ENCODE measurements at regions not wholly inside any gene's neighbourhood (a gene's known extent, or its start where the extent isn't known, plus 50 kb on each side); places are given as distances from the start of the nearest gene placed in this dataset.

DNA sequence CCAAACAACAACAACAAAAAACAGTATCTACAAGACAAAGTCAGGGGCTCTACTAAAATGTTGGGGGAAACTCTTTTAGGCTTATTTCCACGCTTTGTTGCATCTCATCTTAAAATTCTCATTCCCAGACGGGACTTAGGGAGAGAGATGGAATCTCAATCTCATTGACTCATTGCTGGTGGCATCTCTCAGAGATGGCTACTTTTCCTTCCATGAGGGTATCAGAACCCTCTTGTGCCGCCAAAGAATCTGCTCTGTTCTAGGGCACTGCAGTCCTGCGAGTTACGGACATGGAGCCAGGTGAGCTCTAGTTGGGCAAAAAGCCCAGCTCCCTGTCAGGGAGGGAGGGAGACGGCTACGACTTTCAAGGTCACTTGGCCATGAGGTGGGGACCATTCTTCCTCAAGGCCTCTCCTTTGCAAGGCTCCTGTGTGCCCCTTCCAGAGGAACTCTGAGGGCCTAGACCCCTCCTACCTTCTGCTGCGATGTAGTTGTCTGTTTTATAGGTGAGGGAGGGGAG is 68.0 kb downstream of the MYCN start:
- H3K36me3 Mint-ChIP-seq (ENCODE audit: unreplicated experiment) = no peaks in the 10 kb centered on the region
- no peaks in the 10 kb centered on the region for H3K27me3 Mint-ChIP-seq (ENCODE audit: unreplicated experiment)
- no peak for DNase-seq (ENCODE audit: extremely low spot score, unreplicated experiment)
- H3K4me1 Mint-ChIP-seq (ENCODE audit: unreplicated experiment) = no peaks in the 10 kb centered on the region
- H3K9me3 Mint-ChIP-seq (ENCODE audit: unreplicated experiment) = peaks cover 5% of the 10 kb centered on the region
- TF ChIP-seq, protein P1, sequence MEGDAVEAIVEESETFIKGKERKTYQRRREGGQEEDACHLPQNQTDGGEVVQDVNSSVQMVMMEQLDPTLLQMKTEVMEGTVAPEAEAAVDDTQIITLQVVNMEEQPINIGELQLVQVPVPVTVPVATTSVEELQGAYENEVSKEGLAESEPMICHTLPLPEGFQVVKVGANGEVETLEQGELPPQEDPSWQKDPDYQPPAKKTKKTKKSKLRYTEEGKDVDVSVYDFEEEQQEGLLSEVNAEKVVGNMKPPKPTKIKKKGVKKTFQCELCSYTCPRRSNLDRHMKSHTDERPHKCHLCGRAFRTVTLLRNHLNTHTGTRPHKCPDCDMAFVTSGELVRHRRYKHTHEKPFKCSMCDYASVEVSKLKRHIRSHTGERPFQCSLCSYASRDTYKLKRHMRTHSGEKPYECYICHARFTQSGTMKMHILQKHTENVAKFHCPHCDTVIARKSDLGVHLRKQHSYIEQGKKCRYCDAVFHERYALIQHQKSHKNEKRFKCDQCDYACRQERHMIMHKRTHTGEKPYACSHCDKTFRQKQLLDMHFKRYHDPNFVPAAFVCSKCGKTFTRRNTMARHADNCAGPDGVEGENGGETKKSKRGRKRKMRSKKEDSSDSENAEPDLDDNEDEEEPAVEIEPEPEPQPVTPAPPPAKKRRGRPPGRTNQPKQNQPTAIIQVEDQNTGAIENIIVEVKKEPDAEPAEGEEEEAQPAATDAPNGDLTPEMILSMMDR (IDR thresholded peaks at IDR 0.05) = no peak
- no peak overlapping the region for H3K27ac Mint-ChIP-seq (ENCODE audit: unreplicated experiment)
- no peak overlapping the region for H3K4me3 Mint-ChIP-seq (ENCODE audit: unreplicated experiment)

DNA sequence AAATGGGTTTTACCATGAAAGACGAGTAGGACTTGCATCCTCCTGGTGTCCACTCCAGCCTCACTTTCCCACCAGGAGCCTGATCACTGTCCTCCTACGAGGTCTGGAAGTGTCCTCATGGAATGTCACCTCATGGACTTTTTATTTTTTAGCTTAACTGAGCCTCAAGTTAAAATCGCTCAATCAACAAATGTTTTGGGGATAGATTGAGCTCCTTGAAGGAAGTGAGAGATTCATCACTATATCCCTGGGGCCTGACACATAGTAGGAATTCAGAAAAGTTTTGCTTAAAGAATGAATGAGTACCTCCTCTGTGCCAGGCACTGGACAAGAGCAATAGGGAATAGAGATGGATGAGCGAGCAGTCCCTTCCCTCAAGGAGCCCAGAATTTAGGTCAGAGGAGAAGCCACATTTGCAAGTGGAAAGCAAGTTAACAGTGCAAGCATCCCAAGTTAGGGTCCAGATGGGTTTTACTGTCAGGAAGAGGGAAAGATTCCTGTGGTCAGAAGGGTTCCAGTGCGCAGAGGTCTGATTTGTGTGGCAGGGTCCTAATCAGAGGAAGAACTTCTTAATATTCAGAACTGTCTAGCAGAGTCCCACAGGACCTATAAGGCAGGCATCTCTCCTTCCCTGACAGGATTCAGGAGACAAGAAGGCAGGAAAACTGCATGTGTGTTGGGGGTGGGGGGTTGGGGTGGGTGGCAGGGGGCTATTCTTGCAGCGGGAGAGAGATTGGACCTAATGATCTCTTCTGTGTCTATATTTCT is 67.0 kb downstream of the MYCN start:
- H3K4me3 Mint-ChIP-seq (ENCODE audit: unreplicated experiment) = no peak overlapping the region
- no peaks in the 10 kb centered on the region for H3K4me1 Mint-ChIP-seq (ENCODE audit: unreplicated experiment)
- H3K36me3 Mint-ChIP-seq (ENCODE audit: unreplicated experiment) = no peaks in the 10 kb centered on the region
- no peak for DNase-seq (ENCODE audit: extremely low spot score, unreplicated experiment)
- H3K27me3 Mint-ChIP-seq (ENCODE audit: unreplicated experiment) = no peaks in the 10 kb centered on the region
- peaks cover 10% of the 10 kb centered on the region for H3K9me3 Mint-ChIP-seq (ENCODE audit: unreplicated experiment)
- TF ChIP-seq, protein P1 (IDR thresholded peaks at IDR 0.05) = no peak
- H3K27ac Mint-ChIP-seq (ENCODE audit: unreplicated experiment) = no peak overlapping the region

DNA sequence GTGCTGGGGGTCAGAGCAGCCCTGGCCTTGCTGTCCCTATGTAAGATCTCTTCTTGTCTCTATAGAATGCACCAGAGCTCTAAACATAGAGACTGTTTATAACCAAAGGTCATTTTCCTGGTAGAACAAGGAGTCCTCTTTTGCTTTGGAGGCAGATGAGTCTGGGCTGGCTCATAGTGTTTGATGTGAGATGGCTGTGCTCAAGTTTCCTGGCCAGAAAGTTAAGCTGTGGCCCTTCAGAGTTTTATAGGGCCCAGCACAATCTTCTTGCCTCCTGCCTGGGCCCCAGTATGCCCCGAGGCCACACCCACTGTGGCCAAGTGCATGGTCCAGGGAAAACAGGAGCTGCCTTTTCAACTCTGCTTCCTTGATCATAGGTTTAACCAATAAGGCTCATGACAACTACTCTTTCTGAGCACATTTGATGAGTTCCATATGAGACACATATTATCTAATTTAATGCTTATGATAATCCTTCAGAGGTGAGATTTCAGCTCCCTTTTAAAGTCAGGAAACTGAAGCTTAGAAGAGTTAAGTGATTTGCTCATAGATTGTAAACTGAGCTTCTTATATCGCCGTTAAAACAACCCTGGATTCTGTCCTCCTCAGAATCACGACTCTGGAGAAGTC is 66.3 kb downstream of the MYCN start:
- Mint-ChIP-seq H3K27ac (ENCODE audit: unreplicated experiment) (no peak overlapping the region), H3K9me3 (ENCODE audit: unreplicated experiment) (peaks cover 10% of the 10 kb centered on the region), H3K36me3 (ENCODE audit: unreplicated experiment) (no peaks in the 10 kb centered on the region), H3K4me3 (ENCODE audit: unreplicated experiment) (no peak overlapping the region), H3K27me3 (ENCODE audit: unreplicated experiment) (no peaks in the 10 kb centered on the region), H3K4me1 (ENCODE audit: unreplicated experiment) (no peaks in the 10 kb centered on the region)
- TF ChIP-seq, protein P1 (IDR thresholded peaks at IDR 0.05) = no peak
- no peak for DNase-seq (ENCODE audit: extremely low spot score, unreplicated experiment)

DNA sequence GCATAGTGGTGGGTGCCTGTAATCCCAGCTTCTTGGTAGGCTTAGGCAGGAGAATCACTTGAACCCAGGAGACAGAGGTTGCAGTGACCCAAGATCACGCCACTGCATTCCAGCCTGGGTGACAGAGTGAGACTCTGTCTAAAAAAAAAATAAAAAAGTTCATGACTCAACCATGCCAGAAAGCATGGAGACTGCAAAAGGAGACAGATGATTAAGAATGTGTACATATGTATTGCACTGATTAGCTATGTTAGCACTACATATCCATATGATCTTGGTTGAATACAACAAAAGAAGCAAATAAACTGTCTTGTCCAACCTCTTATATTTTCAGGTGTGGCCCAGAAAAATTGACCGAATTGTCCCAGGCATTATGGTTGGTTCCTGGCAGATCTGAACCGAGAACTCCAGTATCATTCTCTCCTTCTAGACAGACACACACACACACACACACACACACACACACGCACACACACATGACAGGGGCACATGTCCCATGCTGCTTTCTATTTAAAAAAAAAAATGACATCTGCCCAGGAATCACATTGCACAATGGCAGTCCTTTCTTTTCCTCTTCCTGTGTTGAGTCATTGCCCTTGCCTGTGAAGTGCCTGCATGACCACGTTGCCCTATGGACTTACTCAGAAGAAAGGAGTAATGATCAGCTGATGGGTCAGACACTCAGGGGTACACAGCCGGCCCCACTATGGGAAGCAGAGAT is 65.6 kb downstream of the MYCN start:
- no peaks in the 10 kb centered on the region for H3K36me3 Mint-ChIP-seq (ENCODE audit: unreplicated experiment)
- no peaks in the 10 kb centered on the region for H3K4me1 Mint-ChIP-seq (ENCODE audit: unreplicated experiment)
- H3K9me3 Mint-ChIP-seq (ENCODE audit: unreplicated experiment) = peaks cover 10% of the 10 kb centered on the region
- no peak for DNase-seq (ENCODE audit: extremely low spot score, unreplicated experiment)
- TF ChIP-seq, protein P1 (IDR thresholded peaks at IDR 0.05) = no peak
- no peak overlapping the region for H3K4me3 Mint-ChIP-seq (ENCODE audit: unreplicated experiment)
- H3K27ac Mint-ChIP-seq (ENCODE audit: unreplicated experiment) = no peak overlapping the region
- H3K27me3 Mint-ChIP-seq (ENCODE audit: unreplicated experiment) = no peaks in the 10 kb centered on the region

GRCh38 chr2:16005389-16005788 is 65.0 kb downstream of the MYCN start:
- Mint-ChIP-seq H3K27me3 (ENCODE audit: unreplicated experiment) (no peaks in the 10 kb centered on the region), H3K4me3 (ENCODE audit: unreplicated experiment) (no peak overlapping the region)

More at GRCh38 chr2:16005389-16005788, 65.0 kb downstream of the MYCN start:
- H3K4me1 Mint-ChIP-seq (ENCODE audit: unreplicated experiment) = no peaks in the 10 kb centered on the region
- no peak overlapping the region for H3K27ac Mint-ChIP-seq (ENCODE audit: unreplicated experiment)
- H3K9me3 Mint-ChIP-seq (ENCODE audit: unreplicated experiment) = peaks cover 10% of the 10 kb centered on the region
- TF ChIP-seq, protein P1 (IDR thresholded peaks at IDR 0.05) = no peak
- no peak for DNase-seq (ENCODE audit: extremely low spot score, unreplicated experiment)
- no peaks in the 10 kb centered on the region for H3K36me3 Mint-ChIP-seq (ENCODE audit: unreplicated experiment)

Data from osteocyte (in vitro differentiated cells).